ENCODE measurements at regions not wholly inside any gene's neighbourhood (a gene's known extent, or its start where the extent isn't known, plus 50 kb on each side); places are given as distances from the start of the nearest gene placed in this dataset.

- DNase-seq (ENCODE audit: extremely low read depth, insufficient read length) = no peak
- Histone ChIP-seq H3K4me3 (replicated peaks; ENCODE audit: low read depth, low read length) (no peak overlapping the region), H3K36me3 (ENCODE audit: control insufficient read depth, insufficient read depth, low read length) (no peaks in the 10 kb centered on the region), H3K27me3 (replicated peaks; ENCODE audit: control insufficient read depth, insufficient read depth, low read length) (no peaks in the 10 kb centered on the region)
- no peak for TF ChIP-seq CTCF (IDR thresholded peaks at IDR 0.05; ENCODE audit: insufficient read depth, low read length, poor library complexity, severe bottlenecking)
Measured at GRCh38 chrX:143171703-143172102, 146.0 kb downstream of the SPANXN4 start.

GRCh38 chrX:143165778-143166177, 140.1 kb downstream of the SPANXN4 start:
- TF ChIP-seq CTCF (IDR thresholded peaks at IDR 0.05; ENCODE audit: insufficient read depth, low read length, poor library complexity, severe bottlenecking) = no peak
- H3K27me3 ChIP-seq (replicated peaks; ENCODE audit: control insufficient read depth, insufficient read depth, low read length) = no peaks in the 10 kb centered on the region
- no peak for DNase-seq (ENCODE audit: extremely low read depth, insufficient read length)
- H3K4me3 ChIP-seq (replicated peaks; ENCODE audit: low read depth, low read length) = no peak overlapping the region
- no peaks in the 10 kb centered on the region for H3K36me3 ChIP-seq (ENCODE audit: control insufficient read depth, insufficient read depth, low read length)

- H3K36me3 ChIP-seq (ENCODE audit: control insufficient read depth, insufficient read depth, low read length) = no peaks in the 10 kb centered on the region
- no peak for DNase-seq (ENCODE audit: extremely low read depth, insufficient read length)
- no peak for TF ChIP-seq CTCF (IDR thresholded peaks at IDR 0.05; ENCODE audit: insufficient read depth, low read length, poor library complexity, severe bottlenecking)
- H3K4me3 ChIP-seq (replicated peaks; ENCODE audit: low read depth, low read length) = no peak overlapping the region
- no peaks in the 10 kb centered on the region for H3K27me3 ChIP-seq (replicated peaks; ENCODE audit: control insufficient read depth, insufficient read depth, low read length)
Measured at GRCh38 chrX:143139681-143140080, 114.0 kb downstream of the SPANXN4 start.

GRCh38 chrX:143121477-143121876, 95.7 kb downstream of the SPANXN4 start:
- H3K36me3 ChIP-seq (ENCODE audit: control insufficient read depth, insufficient read depth, low read length) = no peaks in the 10 kb centered on the region
- no peak for DNase-seq (ENCODE audit: extremely low read depth, insufficient read length)
- no peaks in the 10 kb centered on the region for H3K27me3 ChIP-seq (replicated peaks; ENCODE audit: control insufficient read depth, insufficient read depth, low read length)
- no peak overlapping the region for H3K4me3 ChIP-seq (replicated peaks; ENCODE audit: low read depth, low read length)
- TF ChIP-seq CTCF (IDR thresholded peaks at IDR 0.05; ENCODE audit: insufficient read depth, low read length, poor library complexity, severe bottlenecking) = no peak

GRCh38 chrX:143115466-143115865, 89.7 kb downstream of the SPANXN4 start:
- H3K27me3 ChIP-seq (replicated peaks; ENCODE audit: control insufficient read depth, insufficient read depth, low read length) = no peaks in the 10 kb centered on the region
- no peaks in the 10 kb centered on the region for H3K36me3 ChIP-seq (ENCODE audit: control insufficient read depth, insufficient read depth, low read length)
- TF ChIP-seq CTCF (IDR thresholded peaks at IDR 0.05; ENCODE audit: insufficient read depth, low read length, poor library complexity, severe bottlenecking) = no peak
- no peak overlapping the region for H3K4me3 ChIP-seq (replicated peaks; ENCODE audit: low read depth, low read length)
- DNase-seq (ENCODE audit: extremely low read depth, insufficient read length) = no peak

GRCh38 chrX:143095816-143096215, 70.1 kb downstream of the SPANXN4 start:
- H3K36me3 ChIP-seq (ENCODE audit: control insufficient read depth, insufficient read depth, low read length) = no peaks in the 10 kb centered on the region
- H3K27me3 ChIP-seq (replicated peaks; ENCODE audit: control insufficient read depth, insufficient read depth, low read length) = no peaks in the 10 kb centered on the region
- H3K4me3 ChIP-seq (replicated peaks; ENCODE audit: low read depth, low read length) = no peak overlapping the region
- no peak for DNase-seq (ENCODE audit: extremely low read depth, insufficient read length)
- TF ChIP-seq CTCF (IDR thresholded peaks at IDR 0.05; ENCODE audit: insufficient read depth, low read length, poor library complexity, severe bottlenecking) = no peak
